ENCODE measurements at regions not wholly inside any gene's neighbourhood (a gene's known extent, or its start where the extent isn't known, plus 50 kb on each side); places are given as distances from the start of the nearest gene placed in this dataset.

- Histone ChIP-seq H2AFZ (ENCODE audit: low read length) (no peak overlapping the region), H3K4me1 (ENCODE audit: insufficient read depth, low read length) (no peaks in the 10 kb centered on the region), H3K27me3 (ENCODE audit: control insufficient read depth in 1 of 2, insufficient read depth in 2 of 2, low read length in 2 of 2) (peaks cover 0 to 10% of the 10 kb centered on the region in 2 experiments; a peak in 2 of 5 replicates), H3K9ac (ENCODE audit: insufficient read depth, low read depth, low read length) (no peak overlapping the region), H3K36me3 (replicated peaks in 1 of 2; ENCODE audit: control insufficient read depth in 1 of 2, insufficient read depth in 2 of 2, low read length in 2 of 2) (no peaks in the 10 kb centered on the region), H4K20me1 (ENCODE audit: insufficient read depth, low read length) (no peaks in the 10 kb centered on the region), H3K9me3 (ENCODE audit: low read length) (no peaks in the 10 kb centered on the region), H3K27ac (ENCODE audit: extremely low read length, insufficient read depth, low read length) (no peak overlapping the region), H3K4me3 (replicated peaks in 1 of 3; ENCODE audit: insufficient read depth in 1 of 3, low read depth in 2 of 3, low read length in 3 of 3) (no peak overlapping the region), H3K4me2 (ENCODE audit: low read depth, low read length) (no peak overlapping the region), H3K79me2 (ENCODE audit: insufficient read depth, low read length) (no peaks in the 10 kb centered on the region)
- ATAC-seq, result no peak
- 32% methylated on average over 3 of the region's 3 CpGs for WGBS (ENCODE audit: low lambda C conversion rate)
- TF ChIP-seq ZNF776 (CRISPR knock-in tag; IDR thresholded peaks at IDR 0.05) (no peak), HOXA3 (CRISPR knock-in tag; IDR thresholded peaks at IDR 0.05) (no peak), ZNF558 (CRISPR knock-in tag; IDR thresholded peaks at IDR 0.05; ENCODE audit: borderline replicate concordance) (no peak), THYN1 (CRISPR knock-in tag; IDR thresholded peaks at IDR 0.05; ENCODE audit: borderline replicate concordance, low read depth) (no peak), KLF11 (CRISPR knock-in tag; IDR thresholded peaks at IDR 0.05) (no peak), ZNF253 (CRISPR knock-in tag; IDR thresholded peaks at IDR 0.05; ENCODE audit: borderline replicate concordance) (no peak), E2F2 (CRISPR knock-in tag; IDR thresholded peaks at IDR 0.05; ENCODE audit: borderline replicate concordance) (no peak), ZNF773 (CRISPR knock-in tag; IDR thresholded peaks at IDR 0.05; ENCODE audit: borderline replicate concordance) (no peak), ZNF546 (CRISPR knock-in tag; conservative IDR thresholded peaks at IDR 0.05) (no peak), ZNF501 (CRISPR knock-in tag; IDR thresholded peaks at IDR 0.05) (no peak), HDAC1 (CRISPR knock-in tag; IDR thresholded peaks at IDR 0.05) (no peak), SAP130 (CRISPR knock-in tag; IDR thresholded peaks at IDR 0.05; ENCODE audit: low read depth) (no peak), ZNF615 (CRISPR knock-in tag; IDR thresholded peaks at IDR 0.05; ENCODE audit: borderline replicate concordance) (no peak), ZNF232 (CRISPR knock-in tag; IDR thresholded peaks at IDR 0.05; ENCODE audit: borderline replicate concordance) (no peak), MED8 (CRISPR knock-in tag; IDR thresholded peaks at IDR 0.05; ENCODE audit: insufficient replicate concordance) (no peak)
- intact Hi-C loops (cut with micrococcal nuclease; ENCODE audit: unreplicated experiment) (no loop called here), in situ Hi-C loops (cut with HindIII; ENCODE audit: extremely low pct_ligation_motif_present, low pct_unique_long_range_greater_than_20kb) (no loop called here)
- no peak for FAIRE-seq
- no TSS peak for BruUV-seq (replicated peaks)
- ChIA-PET CTCF (ENCODE audit: low intra/inter-chr PET ratio, low total read pairs) (no interaction called here), POLR2A (no interaction called here)
- no peak for DNase-seq (ENCODE audit: low spot score)
Measured at GRCh38 chr10:64033711-64034110, 512.5 kb downstream of the REEP3 start.

Measured in HepG2 (cell line).